H1 (cell line): ENCODE measurements at regions not wholly inside any gene's neighbourhood (a gene's known extent, or its start where the extent isn't known, plus 50 kb on each side); places are given as distances from the start of the nearest gene placed in this dataset.

Experiments used
- CREB1 ChIP-seq: IDR thresholded peaks from 2 replicates; pipeline ENCODE4 v1.6.1; 2012; ENCODE audit warnings: inconsistent platforms
- EP300 ChIP-seq, 2 experiments: IDR thresholded peaks; 1 replicate in 1 of 2; 2 replicates in 1 of 2; pipeline ENCODE4 v1.6.1; 2011 to 2012; ENCODE audit warnings: low read depth in 2 of 2, low read length in 2 of 2, mild to moderate bottlenecking in 2 of 2, borderline replicate concordance in 1 of 2, inconsistent platforms in 1 of 2, moderate library complexity in 1 of 2
- POLR2A ChIP-seq, 2 experiments: IDR thresholded peaks; 1 replicate in 1 of 2; 2 replicates in 1 of 2; pipeline ENCODE4 v1.6.1; 2011; ENCODE audit warnings: low read depth in 2 of 2, low read length in 2 of 2, mild to moderate bottlenecking in 2 of 2; ENCODE audit errors: control extremely low read depth in 1 of 2
- RAD21 ChIP-seq, 2 experiments: IDR thresholded peaks in 1 of 2; conservative IDR thresholded peaks in 1 of 2; 2 replicates each; pipeline ENCODE4 v1.6.1; 2011; ENCODE audit warnings: low read depth in 2 of 2, low read length in 2 of 2, improper control_type of control experiment in 1 of 2, inconsistent platforms in 1 of 2, mild to moderate bottlenecking in 1 of 2, moderate library complexity in 1 of 2
- SP1 ChIP-seq: IDR thresholded peaks from 2 replicates; pipeline ENCODE4 v1.6.1; 2011; ENCODE audit warnings: low read depth, low read length
- TF ChIP-seq, protein P1 (sequence below): fragments of 300-600 bp; sonication (generic); IDR thresholded peaks from 2 replicates; pipeline ENCODE4 v1.7.1; 2012; ENCODE audit warnings: low read length, moderate library complexity, mild to moderate bottlenecking, inconsistent platforms; ENCODE audit not compliant: insufficient replicate concordance
- TF ChIP-seq, protein P2 (sequence below): IDR thresholded peaks from 2 replicates; pipeline ENCODE4 v1.6.1; 2011; ENCODE audit warnings: low read depth, mild to moderate bottlenecking, low read length; ENCODE audit not compliant: insufficient read depth

DNA sequence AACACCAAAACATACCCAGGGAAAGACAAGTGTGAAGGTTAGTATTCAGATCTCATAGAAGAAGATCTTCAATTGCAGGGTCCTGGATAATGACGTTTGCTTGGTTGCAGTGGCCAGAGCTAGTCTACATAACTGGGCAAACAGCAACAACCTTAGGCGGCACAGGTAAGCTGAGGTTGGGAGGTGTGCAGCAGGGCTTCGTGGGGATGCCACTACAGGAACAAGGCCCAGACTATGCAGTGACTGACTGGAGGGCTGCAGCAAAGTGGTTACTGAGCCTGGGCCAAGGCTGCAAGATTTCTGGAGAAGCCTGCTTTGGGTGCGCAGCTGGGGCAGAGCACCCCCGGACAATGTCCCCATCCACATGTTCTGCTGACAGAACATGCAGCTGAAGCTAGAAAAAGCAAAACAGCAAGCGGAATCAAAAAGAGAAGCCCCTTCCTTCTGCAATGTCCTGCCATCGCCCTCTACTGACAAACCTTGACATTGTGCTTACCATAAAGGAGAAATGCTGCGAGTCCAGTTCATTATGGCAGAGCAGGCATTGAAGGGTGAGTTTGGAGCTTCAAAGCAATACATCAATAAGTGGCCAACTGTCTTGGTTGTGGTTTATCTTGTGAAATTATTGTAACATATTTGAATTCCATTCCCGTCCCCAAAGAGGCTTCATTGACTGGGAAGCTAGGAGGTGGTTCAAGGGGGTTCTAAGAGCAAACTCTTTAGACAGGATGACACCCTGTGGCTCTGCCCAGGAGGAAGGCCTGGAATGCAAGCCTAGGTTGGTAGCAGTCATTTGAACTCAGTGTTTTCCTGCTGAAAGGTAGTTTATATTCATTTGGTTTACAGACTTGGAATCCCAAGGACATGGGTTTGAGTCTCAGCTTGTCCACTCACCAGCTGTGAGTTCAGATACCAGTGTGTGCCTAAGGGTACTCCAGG is 217.0 kb downstream of the PDCD6IP start:
- TF ChIP-seq, protein P1, sequence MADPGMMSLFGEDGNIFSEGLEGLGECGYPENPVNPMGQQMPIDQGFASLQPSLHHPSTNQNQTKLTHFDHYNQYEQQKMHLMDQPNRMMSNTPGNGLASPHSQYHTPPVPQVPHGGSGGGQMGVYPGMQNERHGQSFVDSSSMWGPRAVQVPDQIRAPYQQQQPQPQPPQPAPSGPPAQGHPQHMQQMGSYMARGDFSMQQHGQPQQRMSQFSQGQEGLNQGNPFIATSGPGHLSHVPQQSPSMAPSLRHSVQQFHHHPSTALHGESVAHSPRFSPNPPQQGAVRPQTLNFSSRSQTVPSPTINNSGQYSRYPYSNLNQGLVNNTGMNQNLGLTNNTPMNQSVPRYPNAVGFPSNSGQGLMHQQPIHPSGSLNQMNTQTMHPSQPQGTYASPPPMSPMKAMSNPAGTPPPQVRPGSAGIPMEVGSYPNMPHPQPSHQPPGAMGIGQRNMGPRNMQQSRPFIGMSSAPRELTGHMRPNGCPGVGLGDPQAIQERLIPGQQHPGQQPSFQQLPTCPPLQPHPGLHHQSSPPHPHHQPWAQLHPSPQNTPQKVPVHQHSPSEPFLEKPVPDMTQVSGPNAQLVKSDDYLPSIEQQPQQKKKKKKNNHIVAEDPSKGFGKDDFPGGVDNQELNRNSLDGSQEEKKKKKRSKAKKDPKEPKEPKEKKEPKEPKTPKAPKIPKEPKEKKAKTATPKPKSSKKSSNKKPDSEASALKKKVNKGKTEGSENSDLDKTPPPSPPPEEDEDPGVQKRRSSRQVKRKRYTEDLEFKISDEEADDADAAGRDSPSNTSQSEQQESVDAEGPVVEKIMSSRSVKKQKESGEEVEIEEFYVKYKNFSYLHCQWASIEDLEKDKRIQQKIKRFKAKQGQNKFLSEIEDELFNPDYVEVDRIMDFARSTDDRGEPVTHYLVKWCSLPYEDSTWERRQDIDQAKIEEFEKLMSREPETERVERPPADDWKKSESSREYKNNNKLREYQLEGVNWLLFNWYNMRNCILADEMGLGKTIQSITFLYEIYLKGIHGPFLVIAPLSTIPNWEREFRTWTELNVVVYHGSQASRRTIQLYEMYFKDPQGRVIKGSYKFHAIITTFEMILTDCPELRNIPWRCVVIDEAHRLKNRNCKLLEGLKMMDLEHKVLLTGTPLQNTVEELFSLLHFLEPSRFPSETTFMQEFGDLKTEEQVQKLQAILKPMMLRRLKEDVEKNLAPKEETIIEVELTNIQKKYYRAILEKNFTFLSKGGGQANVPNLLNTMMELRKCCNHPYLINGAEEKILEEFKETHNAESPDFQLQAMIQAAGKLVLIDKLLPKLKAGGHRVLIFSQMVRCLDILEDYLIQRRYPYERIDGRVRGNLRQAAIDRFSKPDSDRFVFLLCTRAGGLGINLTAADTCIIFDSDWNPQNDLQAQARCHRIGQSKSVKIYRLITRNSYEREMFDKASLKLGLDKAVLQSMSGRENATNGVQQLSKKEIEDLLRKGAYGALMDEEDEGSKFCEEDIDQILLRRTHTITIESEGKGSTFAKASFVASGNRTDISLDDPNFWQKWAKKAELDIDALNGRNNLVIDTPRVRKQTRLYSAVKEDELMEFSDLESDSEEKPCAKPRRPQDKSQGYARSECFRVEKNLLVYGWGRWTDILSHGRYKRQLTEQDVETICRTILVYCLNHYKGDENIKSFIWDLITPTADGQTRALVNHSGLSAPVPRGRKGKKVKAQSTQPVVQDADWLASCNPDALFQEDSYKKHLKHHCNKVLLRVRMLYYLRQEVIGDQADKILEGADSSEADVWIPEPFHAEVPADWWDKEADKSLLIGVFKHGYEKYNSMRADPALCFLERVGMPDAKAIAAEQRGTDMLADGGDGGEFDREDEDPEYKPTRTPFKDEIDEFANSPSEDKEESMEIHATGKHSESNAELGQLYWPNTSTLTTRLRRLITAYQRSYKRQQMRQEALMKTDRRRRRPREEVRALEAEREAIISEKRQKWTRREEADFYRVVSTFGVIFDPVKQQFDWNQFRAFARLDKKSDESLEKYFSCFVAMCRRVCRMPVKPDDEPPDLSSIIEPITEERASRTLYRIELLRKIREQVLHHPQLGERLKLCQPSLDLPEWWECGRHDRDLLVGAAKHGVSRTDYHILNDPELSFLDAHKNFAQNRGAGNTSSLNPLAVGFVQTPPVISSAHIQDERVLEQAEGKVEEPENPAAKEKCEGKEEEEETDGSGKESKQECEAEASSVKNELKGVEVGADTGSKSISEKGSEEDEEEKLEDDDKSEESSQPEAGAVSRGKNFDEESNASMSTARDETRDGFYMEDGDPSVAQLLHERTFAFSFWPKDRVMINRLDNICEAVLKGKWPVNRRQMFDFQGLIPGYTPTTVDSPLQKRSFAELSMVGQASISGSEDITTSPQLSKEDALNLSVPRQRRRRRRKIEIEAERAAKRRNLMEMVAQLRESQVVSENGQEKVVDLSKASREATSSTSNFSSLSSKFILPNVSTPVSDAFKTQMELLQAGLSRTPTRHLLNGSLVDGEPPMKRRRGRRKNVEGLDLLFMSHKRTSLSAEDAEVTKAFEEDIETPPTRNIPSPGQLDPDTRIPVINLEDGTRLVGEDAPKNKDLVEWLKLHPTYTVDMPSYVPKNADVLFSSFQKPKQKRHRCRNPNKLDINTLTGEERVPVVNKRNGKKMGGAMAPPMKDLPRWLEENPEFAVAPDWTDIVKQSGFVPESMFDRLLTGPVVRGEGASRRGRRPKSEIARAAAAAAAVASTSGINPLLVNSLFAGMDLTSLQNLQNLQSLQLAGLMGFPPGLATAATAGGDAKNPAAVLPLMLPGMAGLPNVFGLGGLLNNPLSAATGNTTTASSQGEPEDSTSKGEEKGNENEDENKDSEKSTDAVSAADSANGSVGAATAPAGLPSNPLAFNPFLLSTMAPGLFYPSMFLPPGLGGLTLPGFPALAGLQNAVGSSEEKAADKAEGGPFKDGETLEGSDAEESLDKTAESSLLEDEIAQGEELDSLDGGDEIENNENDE: no peak
- TF ChIP-seq, protein P2, sequence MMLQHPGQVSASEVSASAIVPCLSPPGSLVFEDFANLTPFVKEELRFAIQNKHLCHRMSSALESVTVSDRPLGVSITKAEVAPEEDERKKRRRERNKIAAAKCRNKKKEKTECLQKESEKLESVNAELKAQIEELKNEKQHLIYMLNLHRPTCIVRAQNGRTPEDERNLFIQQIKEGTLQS: no peak
- TF ChIP-seq RAD21 (IDR thresholded peaks at IDR 0.05 in 1 of 2, conservative IDR thresholded peaks at IDR 0.05 in 1 of 2; ENCODE audit: low read depth in 2 of 2, low read length in 2 of 2): peak; percentile 81 to 85
- no peak for TF ChIP-seq EP300 (IDR thresholded peaks at IDR 0.05; ENCODE audit: borderline replicate concordance in 1 of 2, low read depth in 2 of 2, low read length in 2 of 2)
- no peak for TF ChIP-seq SP1
- no peak for TF ChIP-seq CREB1
- no peak for TF ChIP-seq POLR2A (IDR thresholded peaks at IDR 0.05; ENCODE audit: control extremely low read depth in 1 of 2, low read depth in 2 of 2, low read length in 2 of 2)
